ENCODE measurements at regions not wholly inside any gene's neighbourhood (a gene's known extent, or its start where the extent isn't known, plus 50 kb on each side); places are given as distances from the start of the nearest gene placed in this dataset.

DNA sequence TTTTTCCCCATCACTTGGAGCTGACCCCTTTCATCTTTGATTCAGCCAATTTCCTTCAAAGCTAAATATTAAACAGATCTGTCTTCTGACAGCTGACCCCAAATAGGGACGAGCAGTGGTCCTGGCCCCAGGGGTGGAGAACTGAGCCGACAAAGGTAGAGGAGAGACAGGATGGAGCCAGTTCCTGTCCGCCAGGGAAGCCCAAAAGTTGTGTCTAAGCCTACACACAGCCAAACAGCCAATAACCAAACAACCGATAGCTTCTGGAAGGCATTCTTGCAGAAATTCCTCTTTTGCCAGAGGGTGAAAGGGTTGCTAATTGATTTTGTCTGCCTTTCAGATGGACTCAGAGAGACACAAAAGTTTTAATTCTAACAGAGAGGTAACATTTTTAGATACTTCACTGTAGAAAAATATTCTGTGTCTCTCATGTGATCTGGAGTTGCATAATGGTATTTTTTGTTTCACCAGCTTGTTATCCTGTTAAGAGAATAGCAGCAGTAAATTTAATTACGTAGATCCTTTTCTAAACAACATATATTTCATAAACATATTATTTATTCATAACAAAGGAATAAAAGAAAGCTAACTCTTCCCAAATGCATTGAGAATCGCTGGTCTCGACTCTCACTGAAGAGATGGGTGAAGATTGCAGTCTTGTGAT lies 161.7 kb upstream of the LYZL1 start:
- Histone ChIP-seq H3K9me3 (ENCODE audit: control insufficient read depth, low read depth, low read length) (no peaks in the 10 kb centered on the region), H3K4me1 (ENCODE audit: control insufficient read depth, low read depth, low read length) (peaks cover 4% of the 10 kb centered on the region), H3K4me3 (ENCODE audit: low read length) (no peak overlapping the region), H3K27me3 (ENCODE audit: control insufficient read depth, insufficient read depth, low read length) (no peaks in the 10 kb centered on the region), H3K36me3 (ENCODE audit: control insufficient read depth, low read depth, low read length) (no peaks in the 10 kb centered on the region), H3K27ac (ENCODE audit: low read length) (no peak overlapping the region), H3K9ac (ENCODE audit: low read length) (no peak overlapping the region)

DNA sequence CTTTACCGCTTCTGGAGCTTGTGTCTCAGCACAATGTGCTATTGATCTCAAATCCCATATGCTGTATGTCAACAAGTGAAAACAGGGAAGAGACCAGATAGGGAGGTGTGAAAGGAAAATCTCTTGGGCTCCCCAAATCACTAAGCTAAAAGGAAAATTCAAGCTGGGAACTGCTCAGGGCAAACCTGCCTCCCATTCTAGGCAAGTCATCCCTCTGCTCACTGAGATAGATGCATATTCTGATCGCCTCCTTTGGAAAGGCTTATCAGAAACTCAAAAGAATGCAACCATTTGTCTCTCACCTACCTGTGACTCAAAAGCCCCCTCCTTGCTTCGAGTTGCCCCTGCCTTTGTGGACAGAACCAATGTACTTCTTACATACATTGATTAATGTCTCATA lies 161.1 kb upstream of the LYZL1 start:
- H3K4me3 ChIP-seq (ENCODE audit: low read length), result no peak overlapping the region
- no peaks in the 10 kb centered on the region for H3K9me3 ChIP-seq (ENCODE audit: control insufficient read depth, low read depth, low read length)
- H3K36me3 ChIP-seq (ENCODE audit: control insufficient read depth, low read depth, low read length), result no peaks in the 10 kb centered on the region
- peaks cover 4% of the 10 kb centered on the region for H3K4me1 ChIP-seq (ENCODE audit: control insufficient read depth, low read depth, low read length)
- no peak overlapping the region for H3K9ac ChIP-seq (ENCODE audit: low read length)
- no peaks in the 10 kb centered on the region for H3K27me3 ChIP-seq (ENCODE audit: control insufficient read depth, insufficient read depth, low read length)
- H3K27ac ChIP-seq (ENCODE audit: low read length), result no peak overlapping the region

DNA sequence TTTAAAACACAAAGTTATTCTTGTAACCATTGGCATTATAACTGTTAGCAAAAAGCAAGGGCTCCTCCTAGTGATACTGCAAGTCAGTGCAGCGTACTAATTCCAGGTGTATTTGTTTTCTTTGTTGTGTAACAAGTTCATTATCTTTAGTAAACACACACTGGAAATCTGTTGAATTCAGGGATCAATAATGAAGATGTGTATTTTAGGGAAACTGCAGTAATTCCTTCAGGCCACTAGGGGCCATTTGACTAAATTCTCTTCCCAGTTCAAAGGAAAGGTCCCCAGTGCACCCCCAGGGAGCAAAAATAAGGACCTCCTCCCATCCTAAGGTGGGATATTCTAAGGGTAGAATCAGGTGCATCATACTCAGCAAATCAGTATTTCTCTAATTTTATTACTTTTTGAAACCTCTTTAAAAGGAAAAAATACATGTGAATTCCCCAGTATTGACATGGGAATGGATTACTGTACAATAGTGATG lies 158.6 kb upstream of the LYZL1 start:
- Histone ChIP-seq H3K4me3 (ENCODE audit: low read length) (no peak overlapping the region), H3K36me3 (ENCODE audit: control insufficient read depth, low read depth, low read length) (no peaks in the 10 kb centered on the region), H3K4me1 (ENCODE audit: control insufficient read depth, low read depth, low read length) (peaks cover 4% of the 10 kb centered on the region), H3K9ac (ENCODE audit: low read length) (no peak overlapping the region), H3K27me3 (ENCODE audit: control insufficient read depth, insufficient read depth, low read length) (no peaks in the 10 kb centered on the region), H3K27ac (ENCODE audit: low read length) (no peak overlapping the region), H3K9me3 (ENCODE audit: control insufficient read depth, low read depth, low read length) (no peaks in the 10 kb centered on the region)

DNA sequence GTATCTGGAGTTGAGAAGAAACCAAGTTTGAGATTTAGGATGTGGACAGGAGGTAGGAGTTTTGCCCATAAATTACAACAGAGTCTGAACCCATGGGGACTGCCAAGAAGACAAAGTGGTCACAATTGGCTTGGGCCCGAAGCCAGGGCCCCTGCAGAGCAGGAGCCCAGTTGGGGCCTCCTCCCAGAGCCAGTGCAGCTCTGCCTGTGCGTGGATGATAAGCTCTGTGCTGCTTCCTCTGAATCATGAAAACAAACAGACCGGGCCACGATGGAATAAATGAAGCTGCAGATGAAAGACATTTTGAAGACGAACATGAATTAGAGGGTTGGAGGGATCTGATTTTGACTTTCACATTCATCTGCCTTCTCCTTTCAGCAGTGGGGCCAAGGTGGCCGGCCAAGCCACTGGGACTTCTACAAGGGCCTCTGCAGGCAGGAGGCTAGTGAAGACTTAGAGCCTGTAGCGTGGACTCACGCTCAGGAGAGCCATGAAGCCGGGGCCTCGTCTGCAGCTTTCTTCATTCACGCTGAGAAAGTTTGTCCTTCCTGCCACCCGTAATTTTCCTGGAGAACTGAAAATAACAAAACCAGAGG lies 156.8 kb upstream of the LYZL1 start:
- Histone ChIP-seq H3K27ac (ENCODE audit: low read length) (no peak overlapping the region), H3K36me3 (ENCODE audit: control insufficient read depth, low read depth, low read length) (no peaks in the 10 kb centered on the region), H3K9ac (ENCODE audit: low read length) (no peak overlapping the region)

DNA sequence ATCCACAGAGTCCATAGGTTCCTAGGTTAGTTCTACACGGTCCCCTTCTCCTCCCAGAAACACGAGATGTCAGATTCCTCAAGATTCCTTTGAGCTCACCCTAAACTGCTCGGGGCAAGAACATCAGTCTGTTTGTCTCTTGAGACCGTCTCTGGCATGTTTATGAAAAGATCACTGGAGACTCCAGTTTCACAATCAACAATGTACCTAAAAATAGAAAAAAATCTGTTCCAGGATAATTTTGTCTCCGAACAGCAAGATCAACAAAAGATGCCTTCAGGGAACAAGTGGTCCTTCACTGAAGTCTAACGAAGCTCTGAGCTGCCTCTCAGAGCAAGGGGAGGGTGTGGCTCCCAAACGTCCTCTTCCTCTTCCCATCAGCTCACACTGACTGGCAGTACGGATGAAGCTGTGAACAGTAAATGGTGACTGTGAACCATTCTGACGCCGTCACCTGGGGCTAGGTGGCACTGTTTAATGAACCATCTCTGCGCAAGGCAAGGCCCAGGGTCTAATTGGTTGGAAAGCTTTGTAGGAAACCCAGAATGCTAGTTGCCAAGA lies 156.2 kb upstream of the LYZL1 start:
- no peak overlapping the region for H3K27ac ChIP-seq (ENCODE audit: low read length)
- peaks cover 2% of the 10 kb centered on the region for H3K4me1 ChIP-seq (ENCODE audit: control insufficient read depth, low read depth, low read length)
- H3K27me3 ChIP-seq (ENCODE audit: control insufficient read depth, insufficient read depth, low read length), result no peaks in the 10 kb centered on the region
- no peak overlapping the region for H3K4me3 ChIP-seq (ENCODE audit: low read length)
- no peaks in the 10 kb centered on the region for H3K36me3 ChIP-seq (ENCODE audit: control insufficient read depth, low read depth, low read length)
- H3K9me3 ChIP-seq (ENCODE audit: control insufficient read depth, low read depth, low read length), result no peaks in the 10 kb centered on the region
- no peak overlapping the region for H3K9ac ChIP-seq (ENCODE audit: low read length)

More for the DNA sequence above, 156.8 kb upstream of the LYZL1 start:
- Histone ChIP-seq H3K4me3 (ENCODE audit: low read length) (no peak overlapping the region), H3K27me3 (ENCODE audit: control insufficient read depth, insufficient read depth, low read length) (no peaks in the 10 kb centered on the region), H3K4me1 (ENCODE audit: control insufficient read depth, low read depth, low read length) (peaks cover 4% of the 10 kb centered on the region), H3K9me3 (ENCODE audit: control insufficient read depth, low read depth, low read length) (no peaks in the 10 kb centered on the region)

DNA sequence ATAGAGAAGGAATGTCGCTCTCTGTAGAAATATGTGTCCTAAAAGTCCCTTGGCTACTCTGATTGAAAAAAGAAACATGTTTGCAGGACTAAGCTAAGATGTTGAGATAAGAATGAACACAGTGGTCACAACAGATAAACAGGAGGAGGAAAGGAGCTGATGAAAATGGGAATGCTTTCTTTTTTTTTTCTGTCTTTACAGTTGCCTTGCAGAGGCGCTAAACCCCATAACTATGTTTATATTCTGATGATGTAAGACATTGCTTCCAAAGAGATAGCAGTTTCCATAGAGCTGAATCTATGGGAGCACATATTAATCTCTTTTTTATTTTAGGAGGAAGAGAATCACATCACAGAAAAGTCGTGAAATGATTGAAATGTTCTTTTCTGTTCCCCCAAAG lies 153.5 kb upstream of the LYZL1 start:
- Histone ChIP-seq H3K4me1 (ENCODE audit: control insufficient read depth, low read depth, low read length) (peaks cover 1% of the 10 kb centered on the region), H3K9me3 (ENCODE audit: control insufficient read depth, low read depth, low read length) (no peaks in the 10 kb centered on the region), H3K36me3 (ENCODE audit: control insufficient read depth, low read depth, low read length) (no peaks in the 10 kb centered on the region), H3K9ac (ENCODE audit: low read length) (no peak overlapping the region), H3K4me3 (ENCODE audit: low read length) (no peak overlapping the region), H3K27me3 (ENCODE audit: control insufficient read depth, insufficient read depth, low read length) (no peaks in the 10 kb centered on the region), H3K27ac (ENCODE audit: low read length) (no peak overlapping the region)

DNA sequence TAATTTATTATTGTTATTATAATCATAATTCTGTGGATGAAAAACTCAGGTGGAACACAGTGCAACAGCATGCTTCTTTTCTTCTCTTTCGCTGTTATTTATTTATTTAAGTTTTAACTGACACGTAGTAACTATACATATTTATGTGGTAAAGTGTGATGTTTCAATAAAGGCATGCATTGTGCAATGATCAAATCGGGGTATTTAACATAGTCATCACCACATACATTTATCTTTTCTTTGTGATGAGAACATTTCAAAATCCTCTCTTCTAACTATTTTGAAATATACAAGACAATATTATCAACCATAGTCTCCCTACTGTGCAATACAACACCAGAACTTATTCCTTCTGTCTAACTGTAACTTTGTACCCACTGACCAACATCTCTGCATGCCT lies 152.5 kb upstream of the LYZL1 start:
- no peaks in the 10 kb centered on the region for H3K36me3 ChIP-seq (ENCODE audit: control insufficient read depth, low read depth, low read length)
- no peak overlapping the region for H3K4me3 ChIP-seq (ENCODE audit: low read length)
- no peak overlapping the region for H3K27ac ChIP-seq (ENCODE audit: low read length)
- H3K4me1 ChIP-seq (ENCODE audit: control insufficient read depth, low read depth, low read length), result peaks cover 11% of the 10 kb centered on the region
- no peaks in the 10 kb centered on the region for H3K27me3 ChIP-seq (ENCODE audit: control insufficient read depth, insufficient read depth, low read length)
- H3K9me3 ChIP-seq (ENCODE audit: control insufficient read depth, low read depth, low read length), result no peaks in the 10 kb centered on the region
- H3K9ac ChIP-seq (ENCODE audit: low read length), result no peak overlapping the region

DNA sequence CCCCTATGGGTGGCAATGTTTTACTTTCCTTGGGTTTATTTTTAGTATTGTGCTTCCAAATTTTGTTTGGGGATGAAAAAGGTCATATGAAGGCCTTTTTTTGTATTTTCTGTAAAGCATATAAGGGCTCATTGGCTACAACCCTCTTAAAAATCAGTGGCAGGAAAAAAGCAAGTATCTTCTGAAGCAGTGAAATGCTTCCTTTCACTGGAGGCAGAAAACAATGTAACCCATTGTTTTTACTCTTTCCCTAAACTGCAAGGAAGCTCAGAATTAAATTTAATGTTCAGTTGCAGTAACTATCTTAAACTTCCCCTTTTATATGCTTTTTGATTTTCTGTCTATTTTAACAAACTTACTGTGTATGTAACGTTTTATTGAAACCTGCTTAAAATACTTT lies 148.7 kb upstream of the LYZL1 start:
- Histone ChIP-seq H3K4me1 (ENCODE audit: control insufficient read depth, low read depth, low read length) (peaks cover 26% of the 10 kb centered on the region), H3K9me3 (ENCODE audit: control insufficient read depth, low read depth, low read length) (no peaks in the 10 kb centered on the region), H3K9ac (ENCODE audit: low read length) (no peak overlapping the region), H3K36me3 (ENCODE audit: control insufficient read depth, low read depth, low read length) (no peaks in the 10 kb centered on the region), H3K27ac (ENCODE audit: low read length) (no peak overlapping the region), H3K4me3 (ENCODE audit: low read length) (no peak overlapping the region), H3K27me3 (ENCODE audit: control insufficient read depth, insufficient read depth, low read length) (no peaks in the 10 kb centered on the region)

DNA sequence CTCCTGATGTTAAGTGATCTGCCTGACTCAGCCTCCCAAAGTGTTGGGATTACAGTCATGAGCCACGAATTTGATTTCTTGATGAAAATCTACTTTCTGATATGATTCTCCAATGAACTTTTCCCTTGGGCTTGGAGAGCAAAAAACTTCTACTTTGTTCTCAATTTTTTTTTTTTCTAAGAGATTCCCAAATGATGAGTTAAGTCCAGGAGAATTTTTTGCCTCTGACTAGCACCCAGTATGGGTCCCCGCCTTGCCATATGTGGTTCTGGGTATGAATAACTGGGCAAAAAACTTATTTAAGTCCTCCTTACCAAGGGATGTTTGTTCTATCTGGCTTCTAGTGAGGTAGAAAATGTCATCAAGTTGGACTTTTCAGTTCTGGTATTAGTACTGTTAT lies 147.9 kb upstream of the LYZL1 start:
- peaks cover 26% of the 10 kb centered on the region for H3K4me1 ChIP-seq (ENCODE audit: control insufficient read depth, low read depth, low read length)
- peak overlapping the region; percentile 25 for H3K4me3 ChIP-seq (ENCODE audit: low read length)
- H3K9ac ChIP-seq (ENCODE audit: low read length), result no peak overlapping the region
- no peaks in the 10 kb centered on the region for H3K27me3 ChIP-seq (ENCODE audit: control insufficient read depth, insufficient read depth, low read length)
- H3K27ac ChIP-seq (ENCODE audit: low read length), result no peak overlapping the region
- H3K9me3 ChIP-seq (ENCODE audit: control insufficient read depth, low read depth, low read length), result no peaks in the 10 kb centered on the region
- H3K36me3 ChIP-seq (ENCODE audit: control insufficient read depth, low read depth, low read length), result no peaks in the 10 kb centered on the region

DNA sequence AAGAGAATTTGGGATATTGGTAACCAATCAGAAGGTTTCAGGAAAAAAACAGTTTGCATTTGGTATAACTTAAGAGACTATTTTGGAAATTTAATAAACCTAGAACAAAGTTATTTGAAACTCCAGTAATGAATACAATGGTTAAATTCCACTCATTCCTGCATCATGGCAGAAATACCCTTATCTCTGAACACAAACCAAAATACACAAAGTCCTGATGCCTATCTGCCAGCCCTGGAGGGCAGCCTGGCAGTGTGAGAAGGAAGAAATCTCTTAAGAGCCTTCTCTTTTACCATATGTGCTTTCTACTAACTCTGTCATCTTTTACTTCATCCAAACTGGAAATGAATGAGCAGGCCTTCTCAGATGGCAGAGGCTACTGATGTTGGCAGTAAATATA lies 147.1 kb upstream of the LYZL1 start:
- Histone ChIP-seq H3K27ac (ENCODE audit: low read length) (no peak overlapping the region), H3K9ac (ENCODE audit: low read length) (no peak overlapping the region), H3K36me3 (ENCODE audit: control insufficient read depth, low read depth, low read length) (no peaks in the 10 kb centered on the region), H3K4me1 (ENCODE audit: control insufficient read depth, low read depth, low read length) (peaks cover 26% of the 10 kb centered on the region), H3K27me3 (ENCODE audit: control insufficient read depth, insufficient read depth, low read length) (no peaks in the 10 kb centered on the region), H3K9me3 (ENCODE audit: control insufficient read depth, low read depth, low read length) (no peaks in the 10 kb centered on the region), H3K4me3 (ENCODE audit: low read length) (no peak overlapping the region)

DNA sequence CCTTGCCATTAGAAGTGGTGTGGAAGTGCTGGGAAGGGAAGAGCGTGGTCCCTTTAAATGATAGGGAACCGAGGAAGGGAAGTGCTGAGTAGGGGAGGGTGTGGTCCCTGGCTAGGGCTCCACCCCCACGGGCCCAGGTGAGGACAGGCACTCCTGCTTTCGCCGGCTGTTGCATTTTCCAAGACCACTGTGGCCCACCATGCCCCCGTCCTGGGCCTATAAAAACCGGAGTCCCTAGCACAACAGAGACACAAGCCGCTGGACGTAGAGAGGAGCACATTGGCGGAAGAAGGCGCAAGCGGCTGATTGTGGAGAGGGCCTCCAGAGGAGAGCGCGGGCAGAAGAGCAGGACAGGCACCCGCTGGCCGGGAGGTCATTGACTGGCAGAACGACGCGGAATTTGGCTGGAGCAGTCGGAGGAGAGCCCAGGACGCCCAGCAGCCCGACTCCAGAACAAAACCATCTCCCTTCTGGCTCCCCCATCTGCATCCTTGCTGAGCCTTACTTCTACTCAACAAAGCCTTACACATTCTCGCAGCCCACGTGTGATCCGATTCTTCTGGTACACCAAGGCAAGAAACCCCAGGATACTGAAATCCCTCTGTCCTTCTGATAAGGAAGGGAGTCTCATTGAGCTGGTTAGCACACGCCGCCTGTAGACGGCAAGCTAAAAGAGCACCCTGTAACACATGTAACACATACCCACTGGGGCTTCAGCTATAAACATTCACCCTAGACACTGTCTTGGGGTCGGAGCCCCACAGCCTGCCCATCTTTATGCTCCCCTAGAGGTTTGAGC lies 146.2 kb upstream of the LYZL1 start:
- Histone ChIP-seq H3K4me3 (ENCODE audit: low read length) (peak overlapping the region; percentile 41), H3K4me1 (ENCODE audit: control insufficient read depth, low read depth, low read length) (peaks cover 26% of the 10 kb centered on the region), H3K27ac (ENCODE audit: low read length) (no peak overlapping the region), H3K36me3 (ENCODE audit: control insufficient read depth, low read depth, low read length) (no peaks in the 10 kb centered on the region), H3K27me3 (ENCODE audit: control insufficient read depth, insufficient read depth, low read length) (no peaks in the 10 kb centered on the region), H3K9ac (ENCODE audit: low read length) (no peak overlapping the region), H3K9me3 (ENCODE audit: control insufficient read depth, low read depth, low read length) (no peaks in the 10 kb centered on the region)

Data from iPS-18a (cell line).